Spleen (tissue), 11 donors: ENCODE measurements at regions not wholly inside any gene's neighbourhood (a gene's known extent, or its start where the extent isn't known, plus 50 kb on each side); places are given as distances from the start of the nearest gene placed in this dataset.

Experiments used
- DNase-seq: peaks from one replicate; pipeline ENCODE4 v3.0.0-alpha.2; 2020
- H3K27ac ChIP-seq, 8 donors: fragments of 200-600 bp; sonication (generic) in 7 of 8; 1 replicate in 4 of 8; 2 replicates in 4 of 8; pipeline versions ENCODE4 v1.5.0 to v1.8.0; 2016 to 2021; ENCODE audit warnings: inconsistent platforms in 4 of 8, mild to moderate bottlenecking in 4 of 8, moderate library complexity in 1 of 8
- H3K27me3 ChIP-seq, 7 donors: fragments of 200-600 bp; sonication (generic) in 6 of 7; replicated peaks in 1 of 7; 1 replicate in 4 of 7; 2 replicates in 3 of 7; pipeline versions ENCODE4 v1.5.0 to v1.8.0; 2016 to 2021; ENCODE audit warnings: inconsistent platforms in 3 of 7, mild to moderate bottlenecking in 1 of 7
- H3K36me3 ChIP-seq, 6 donors: fragments of 200-600 bp; sonication (generic) in 5 of 6; 1 replicate in 4 of 6; 2 replicates in 2 of 6; pipeline versions ENCODE4 v1.5.0 to v1.8.0; 2016 to 2021; ENCODE audit warnings: inconsistent platforms in 2 of 6
- H3K4me1 ChIP-seq, 6 donors: fragments of 200-600 bp; sonication (generic) in 5 of 6; 1 replicate in 3 of 6; 2 replicates in 3 of 6; pipeline versions ENCODE4 v1.5.0 to v1.8.0; 2016 to 2021; ENCODE audit warnings: inconsistent platforms in 3 of 6
- H3K4me3 ChIP-seq, 8 donors: fragments of 200-600 bp; sonication (generic) in 7 of 8; 1 replicate in 4 of 8; 2 replicates in 4 of 8; pipeline versions ENCODE4 v1.5.0 to v1.8.0; 2016 to 2021; ENCODE audit warnings: inconsistent platforms in 4 of 8, mild to moderate bottlenecking in 4 of 8, moderate library complexity in 2 of 8
- H3K9me3 ChIP-seq, 8 donors: fragments of 200-600 bp; sonication (generic) in 7 of 8; 1 replicate in 4 of 8; 2 replicates in 4 of 8; pipeline versions ENCODE4 v1.5.0 to v1.8.0; 2016 to 2021; ENCODE audit warnings: inconsistent platforms in 4 of 8
- POLR2A ChIP-seq, 3 donors: fragments of 450-650 bp; IDR thresholded peaks; one replicate each; pipeline ENCODE4 v1.5.1; 2017; ENCODE audit warnings: antibody characterized with exemption in 3 of 3, mild to moderate bottlenecking in 1 of 3
- POLR2AphosphoS5 ChIP-seq, 3 donors: sonication (generic); formaldehyde crosslinking; IDR thresholded peaks; one replicate each; pipeline ENCODE4 v1.5.1; 2017; ENCODE audit warnings: antibody characterized with exemption in 3 of 3
- WGBS, 5 donors: extraction: QIAGEN DNeasy Blood & Tissue Kit in 3 of 5; methylation state at CpG; one replicate each; pipeline versions ENCODE4 v1.1.5 to v1.1.7; 2013 to 2018; 5-methylcytosine and 5-hydroxymethylcytosine counted together
- intact Hi-C: fragments of 100-400 bp; cut with DNase I; formaldehyde crosslinking; loops from one replicate; pipeline ENCODE4 v1.15.0; 2023; ENCODE audit warnings: low total_unique reads
- TF ChIP-seq, protein P1 (sequence below), 11 experiments: fragments of 200-600 bp in 7 of 11; fragments of 450-650 bp in 4 of 11; sonication (generic) in 4 of 11; IDR thresholded peaks in 8 of 11; conservative IDR thresholded peaks in 3 of 11; 1 replicate in 7 of 11; 2 replicates in 4 of 11; pipeline versions ENCODE4 v1.4.0 to v1.8.0; 2016 to 2021; ENCODE audit warnings: antibody characterized with exemption in 11 of 11, inconsistent platforms in 4 of 11, mild to moderate bottlenecking in 1 of 11
- donor health status: healthy with polysubstance abuse.
- donor health status: DM: no; HTN: no; CAD: no; lungs with moderate emphysema.
- donor health status: DM: no; HTN: no; CAD: no.
- donor health status: Bipolar disorder and iron deficiency.
- donor health status: healthy.
- donor health status: DM: no; HTN: no; CAD: no.
- donor health status: DM: yes; HTN: yes; CAD: no.

DNA sequence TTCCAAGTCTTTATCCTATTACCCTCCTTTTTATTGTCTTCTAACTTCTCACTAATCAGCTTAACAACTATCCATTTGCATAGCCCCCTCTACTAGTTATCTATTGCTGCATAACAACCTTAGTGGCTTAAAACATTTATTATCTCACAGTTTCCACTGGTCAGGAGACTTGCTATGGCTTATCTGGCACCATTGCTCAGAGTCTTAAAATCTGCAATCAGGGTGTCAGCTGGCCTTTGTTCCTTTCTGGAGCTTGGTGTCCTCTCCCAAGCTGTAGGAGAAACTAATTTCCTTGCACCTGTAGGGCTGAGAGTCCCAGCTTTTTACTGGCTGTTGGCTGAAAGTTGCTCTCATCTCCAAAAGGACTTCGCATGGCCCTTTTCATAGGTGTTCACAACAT lies 137.0 kb upstream of the SMIM31 start:
- WGBS, 5 donors, result 70 to 97% (median 86%) methylated on average over 1 of the region's 1 CpG
- H3K27ac ChIP-seq, result no peak overlapping the region
- no peaks in the 10 kb centered on the region for H3K36me3 ChIP-seq
- no peak overlapping the region for H3K4me3 ChIP-seq
- TF ChIP-seq, protein P1, sequence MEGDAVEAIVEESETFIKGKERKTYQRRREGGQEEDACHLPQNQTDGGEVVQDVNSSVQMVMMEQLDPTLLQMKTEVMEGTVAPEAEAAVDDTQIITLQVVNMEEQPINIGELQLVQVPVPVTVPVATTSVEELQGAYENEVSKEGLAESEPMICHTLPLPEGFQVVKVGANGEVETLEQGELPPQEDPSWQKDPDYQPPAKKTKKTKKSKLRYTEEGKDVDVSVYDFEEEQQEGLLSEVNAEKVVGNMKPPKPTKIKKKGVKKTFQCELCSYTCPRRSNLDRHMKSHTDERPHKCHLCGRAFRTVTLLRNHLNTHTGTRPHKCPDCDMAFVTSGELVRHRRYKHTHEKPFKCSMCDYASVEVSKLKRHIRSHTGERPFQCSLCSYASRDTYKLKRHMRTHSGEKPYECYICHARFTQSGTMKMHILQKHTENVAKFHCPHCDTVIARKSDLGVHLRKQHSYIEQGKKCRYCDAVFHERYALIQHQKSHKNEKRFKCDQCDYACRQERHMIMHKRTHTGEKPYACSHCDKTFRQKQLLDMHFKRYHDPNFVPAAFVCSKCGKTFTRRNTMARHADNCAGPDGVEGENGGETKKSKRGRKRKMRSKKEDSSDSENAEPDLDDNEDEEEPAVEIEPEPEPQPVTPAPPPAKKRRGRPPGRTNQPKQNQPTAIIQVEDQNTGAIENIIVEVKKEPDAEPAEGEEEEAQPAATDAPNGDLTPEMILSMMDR (IDR thresholded peaks at IDR 0.05 in 8 of 11, conservative IDR thresholded peaks at IDR 0.05 in 3 of 11), result no peak
- TF ChIP-seq POLR2A (IDR thresholded peaks at IDR 0.05) (no peak), POLR2AphosphoS5 (IDR thresholded peaks at IDR 0.05) (no peak)
- DNase-seq, result no peak
- no peaks in the 10 kb centered on the region for H3K27me3 ChIP-seq
- H3K9me3 ChIP-seq, result no peaks in the 10 kb centered on the region
- no peaks in the 10 kb centered on the region for H3K4me1 ChIP-seq
- intact Hi-C loops, result no loop called here

DNA sequence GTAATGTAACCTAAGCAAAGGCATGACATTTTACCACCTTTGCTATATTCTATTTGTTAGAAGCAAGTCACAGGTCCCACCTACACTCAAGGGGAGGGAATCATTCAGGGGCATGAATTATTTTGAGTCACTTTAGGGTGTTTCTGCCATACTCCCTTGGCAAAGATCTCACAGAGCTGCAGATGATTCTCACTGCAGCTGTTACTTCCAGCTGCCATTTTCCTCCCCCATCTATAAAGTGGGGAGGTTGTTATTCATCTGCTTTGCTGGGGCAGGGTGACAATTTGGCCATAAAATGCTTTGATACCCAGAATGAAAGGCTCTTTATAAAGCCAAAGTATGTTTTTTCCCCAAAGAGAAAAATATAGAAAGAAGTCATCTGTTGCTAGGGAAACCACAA lies 136.5 kb upstream of the SMIM31 start:
- H3K4me3 ChIP-seq, result no peak overlapping the region
- H3K4me1 ChIP-seq, result no peaks in the 10 kb centered on the region
- TF ChIP-seq POLR2A (IDR thresholded peaks at IDR 0.05), result no peak
- TF ChIP-seq, protein P1 (IDR thresholded peaks at IDR 0.05 in 8 of 11, conservative IDR thresholded peaks at IDR 0.05 in 3 of 11), result no peak
- no peak for TF ChIP-seq POLR2AphosphoS5 (IDR thresholded peaks at IDR 0.05)
- no peaks in the 10 kb centered on the region for H3K27me3 ChIP-seq
- no peaks in the 10 kb centered on the region for H3K36me3 ChIP-seq
- no peak for DNase-seq
- intact Hi-C loops, result no loop called here
- no peaks in the 10 kb centered on the region for H3K9me3 ChIP-seq
- no peak overlapping the region for H3K27ac ChIP-seq

DNA sequence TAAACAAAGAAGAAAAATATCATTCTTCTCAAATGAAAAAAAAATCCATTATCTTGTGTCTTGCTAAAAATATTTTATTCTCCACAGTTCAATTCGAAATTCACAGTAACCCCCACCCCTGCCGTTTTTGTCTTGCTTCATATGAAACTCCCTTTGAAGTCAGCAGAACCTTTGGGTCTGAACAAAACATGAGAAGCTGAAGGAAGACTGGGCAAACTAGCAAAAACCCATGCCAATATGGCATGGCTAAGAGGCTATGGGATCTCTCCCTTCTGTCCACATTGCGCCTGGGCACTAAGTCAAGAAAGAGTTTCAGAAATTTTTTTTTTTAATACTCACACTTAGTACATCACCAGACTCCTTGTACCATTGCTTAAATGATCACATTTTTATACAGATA lies 136.0 kb upstream of the SMIM31 start:
- Histone ChIP-seq H3K4me1 (no peaks in the 10 kb centered on the region), H3K27me3 (no peaks in the 10 kb centered on the region), H3K36me3 (no peaks in the 10 kb centered on the region), H3K9me3 (peaks cover 0 to 4% (median 0%) of the 10 kb centered on the region in 8 donors), H3K4me3 (no peak overlapping the region), H3K27ac (no peak overlapping the region)
- WGBS, 5 donors, result 72 to 88% (median 79%) methylated on average over 3 of the region's 3 CpGs
- DNase-seq, result no peak
- intact Hi-C loops, result no loop called here
- TF ChIP-seq POLR2A (IDR thresholded peaks at IDR 0.05), result no peak
- no peak for TF ChIP-seq POLR2AphosphoS5 (IDR thresholded peaks at IDR 0.05)
- TF ChIP-seq, protein P1 (IDR thresholded peaks at IDR 0.05 in 8 of 11, conservative IDR thresholded peaks at IDR 0.05 in 3 of 11), result no peak

DNA sequence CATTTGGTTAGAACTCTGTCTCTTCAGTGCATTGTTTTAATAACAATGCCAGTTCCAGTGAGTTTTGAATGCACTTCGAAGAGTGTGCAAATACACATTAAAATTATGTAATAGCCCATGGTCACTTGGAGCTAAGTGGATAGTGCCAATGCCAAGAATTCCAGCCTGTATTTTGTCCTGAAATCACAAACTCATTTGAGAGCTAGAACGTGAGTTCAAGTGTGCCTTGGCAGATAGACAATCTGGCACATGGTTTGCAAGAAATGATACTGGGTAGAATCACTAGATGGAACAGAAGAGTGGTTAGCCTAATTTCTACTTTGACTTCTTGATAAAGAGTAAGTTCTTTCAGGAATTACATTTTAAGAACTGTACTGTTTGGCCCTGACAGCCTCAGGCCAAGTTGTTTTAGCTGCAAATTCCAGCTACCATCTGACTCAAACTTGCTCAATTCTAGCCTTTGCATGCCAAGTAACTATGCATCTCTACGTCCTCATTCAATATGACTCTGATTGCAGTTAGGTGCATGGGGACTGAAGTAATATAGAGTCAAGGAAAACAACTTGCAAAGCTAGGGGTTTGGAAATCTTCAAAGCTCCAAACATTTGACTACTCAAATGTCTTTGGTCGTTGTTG lies 131.9 kb upstream of the SMIM31 start:
- Histone ChIP-seq H3K4me3 (no peak overlapping the region), H3K27me3 (no peaks in the 10 kb centered on the region), H3K27ac (no peak overlapping the region), H3K9me3 (peaks cover 0 to 29% (median 13%) of the 10 kb centered on the region in 8 donors), H3K36me3 (no peaks in the 10 kb centered on the region), H3K4me1 (no peaks in the 10 kb centered on the region)
- intact Hi-C loops, result no loop called here
- TF ChIP-seq, protein P1 (IDR thresholded peaks at IDR 0.05 in 8 of 11, conservative IDR thresholded peaks at IDR 0.05 in 3 of 11), result no peak
- TF ChIP-seq POLR2AphosphoS5 (IDR thresholded peaks at IDR 0.05) (no peak), POLR2A (IDR thresholded peaks at IDR 0.05) (no peak)
- DNase-seq, result no peak
- 64 to 86% (median 72%) methylated on average over 4 of the region's 4 CpGs for WGBS, 5 donors
